ENCODE measurements at regions not wholly inside any gene's neighbourhood (a gene's known extent, or its start where the extent isn't known, plus 50 kb on each side); places are given as distances from the start of the nearest gene placed in this dataset.

GRCh38 chr15:96551722-96552121 is 221.2 kb downstream of the NR2F2 start:
- H3K9me3 ChIP-seq, result no peaks in the 10 kb centered on the region
- H3K36me3 ChIP-seq, result no peaks in the 10 kb centered on the region
- H3K27me3 ChIP-seq, result no peaks in the 10 kb centered on the region
- TF ChIP-seq POLR2AphosphoS5 (IDR thresholded peaks at IDR 0.05) (no peak), POLR2A (IDR thresholded peaks at IDR 0.05) (no peak), EP300 (IDR thresholded peaks at IDR 0.05) (no peak)
- 84 to 85% methylated on average over 3 of the region's 3 CpGs for WGBS, 2 donors
- H3K4me1 ChIP-seq, result no peaks in the 10 kb centered on the region
- DNase-seq (no peak), ATAC-seq (ENCODE audit: low FRiP score in 2 of 2) (no peak)
- H3K4me3 ChIP-seq, result no peak overlapping the region
- no peak overlapping the region for H3K27ac ChIP-seq

- no peak for DNase-seq
- no peaks in the 10 kb centered on the region for H3K4me1 ChIP-seq
- no peak overlapping the region for H3K27ac ChIP-seq
- 91 to 94% methylated on average over 4 of the region's 4 CpGs for WGBS, 2 donors
- H3K36me3 ChIP-seq, result no peaks in the 10 kb centered on the region
- H3K4me3 ChIP-seq, result no peak overlapping the region
- TF ChIP-seq EP300 (IDR thresholded peaks at IDR 0.05), result no peak
- no peak for TF ChIP-seq POLR2AphosphoS5 (IDR thresholded peaks at IDR 0.05)
- TF ChIP-seq CTCF (IDR thresholded peaks at IDR 0.05), result no peak
- no peak for TF ChIP-seq POLR2A (IDR thresholded peaks at IDR 0.05)
- no peak for ATAC-seq (ENCODE audit: low FRiP score in 2 of 2)
- H3K9me3 ChIP-seq, result no peaks in the 10 kb centered on the region
- H3K27me3 ChIP-seq, result no peaks in the 10 kb centered on the region
Observed at GRCh38 chr15:96553006-96553405, 222.5 kb downstream of the NR2F2 start.

GRCh38 chr15:96553451-96553850 is 223.0 kb downstream of the NR2F2 start:
- DNase-seq (no peak), ATAC-seq (ENCODE audit: low FRiP score in 2 of 2) (no peak)
- no peak for TF ChIP-seq CTCF (IDR thresholded peaks at IDR 0.05)
- no peak for TF ChIP-seq EP300 (IDR thresholded peaks at IDR 0.05)
- no peak for TF ChIP-seq POLR2AphosphoS5 (IDR thresholded peaks at IDR 0.05)
- no peak for TF ChIP-seq POLR2A (IDR thresholded peaks at IDR 0.05)
- Histone ChIP-seq H3K27ac (no peak overlapping the region), H3K9me3 (no peaks in the 10 kb centered on the region), H3K4me3 (no peak overlapping the region), H3K4me1 (no peaks in the 10 kb centered on the region), H3K27me3 (no peaks in the 10 kb centered on the region), H3K36me3 (no peaks in the 10 kb centered on the region)
- WGBS, 2 donors, result 82 to 84% methylated on average over 5 of the region's 5 CpGs

GRCh38 chr15:96553931-96554330 is 223.4 kb downstream of the NR2F2 start:
- no peaks in the 10 kb centered on the region for H3K9me3 ChIP-seq
- H3K27me3 ChIP-seq, result no peaks in the 10 kb centered on the region
- H3K27ac ChIP-seq, result no peak overlapping the region
- WGBS, 2 donors, result 83 to 91% methylated on average over 6 of the region's 6 CpGs
- TF ChIP-seq POLR2AphosphoS5 (IDR thresholded peaks at IDR 0.05) (no peak), CTCF (IDR thresholded peaks at IDR 0.05) (no peak), EP300 (IDR thresholded peaks at IDR 0.05) (no peak)
- ATAC-seq (ENCODE audit: low FRiP score in 2 of 2) (no peak), DNase-seq (no peak)
- H3K4me3 ChIP-seq, result no peak overlapping the region
- no peaks in the 10 kb centered on the region for H3K4me1 ChIP-seq
- no peaks in the 10 kb centered on the region for H3K36me3 ChIP-seq

- DNase-seq, result no peak
- H3K36me3 ChIP-seq, result no peaks in the 10 kb centered on the region
Observed at GRCh38 chr15:96554541-96554940, 224.0 kb downstream of the NR2F2 start.

More at GRCh38 chr15:96554541-96554940, 224.0 kb downstream of the NR2F2 start:
- ATAC-seq (ENCODE audit: low FRiP score in 2 of 2), result no peak
- H3K27me3 ChIP-seq, result no peaks in the 10 kb centered on the region
- no peaks in the 10 kb centered on the region for H3K9me3 ChIP-seq
- no peak for TF ChIP-seq EP300 (IDR thresholded peaks at IDR 0.05)
- TF ChIP-seq CTCF (IDR thresholded peaks at IDR 0.05), result no peak
- no peak for TF ChIP-seq POLR2AphosphoS5 (IDR thresholded peaks at IDR 0.05)
- TF ChIP-seq POLR2A (IDR thresholded peaks at IDR 0.05), result no peak
- H3K4me1 ChIP-seq, result no peaks in the 10 kb centered on the region
- H3K27ac ChIP-seq, result no peak overlapping the region
- no peak overlapping the region for H3K4me3 ChIP-seq
